ENCODE measurements at regions not wholly inside any gene's neighbourhood (a gene's known extent, or its start where the extent isn't known, plus 50 kb on each side); places are given as distances from the start of the nearest gene placed in this dataset.

GRCh38 chr11:70783356-70783755 lies 385.0 kb downstream of the CTTN start:
- Histone ChIP-seq H3K23me2 (ENCODE audit: insufficient read length, low read depth, low read length, poor library complexity, severe bottlenecking) (no peaks in the 10 kb centered on the region), H3K4ac (ENCODE audit: low read depth, low read length) (no peak overlapping the region), H2BK5ac (ENCODE audit: insufficient read length, low read length) (no peak overlapping the region), H3K23ac (ENCODE audit: insufficient read length, low read depth, low read length) (no peak overlapping the region), H2BK12ac (ENCODE audit: insufficient read length, low read depth, low read length) (no peak overlapping the region), H2BK20ac (ENCODE audit: low read depth, low read length, poor library complexity, severe bottlenecking) (no peak overlapping the region), H3K18ac (ENCODE audit: insufficient read length, low read depth, low read length) (no peak overlapping the region), H3T11ph (ENCODE audit: low read length) (no peak overlapping the region), H3K14ac (ENCODE audit: insufficient read depth, low read length) (no peak overlapping the region), H3K4me1 (ENCODE audit: insufficient read depth, low read length) (no peaks in the 10 kb centered on the region), H4K91ac (ENCODE audit: insufficient read length, low read depth, low read length) (no peak overlapping the region), H3K79me2 (ENCODE audit: insufficient read depth, low read length) (no peaks in the 10 kb centered on the region; the same call in 1 of the 2 replicates), H4K20me1 (ENCODE audit: control insufficient read depth, insufficient read depth, insufficient read length) (peaks cover 3% of the 10 kb centered on the region), H4K8ac (replicated peaks; ENCODE audit: insufficient read length, low read depth, low read length) (no peak overlapping the region), H2AFZ (ENCODE audit: low read length) (no peak overlapping the region), H3K4me2 (ENCODE audit: insufficient read depth, insufficient read length, low read length) (no peak overlapping the region), H2AK5ac (ENCODE audit: insufficient read length, low read length) (no peak overlapping the region), H3K79me1 (ENCODE audit: insufficient read depth, low read depth, low read length, poor library complexity, severe bottlenecking) (no peaks in the 10 kb centered on the region), H2BK15ac (ENCODE audit: low read depth, low read length) (no peak overlapping the region), H3K56ac (ENCODE audit: insufficient read length, low read depth, low read length) (no peak overlapping the region), H4K5ac (ENCODE audit: insufficient read length, low read depth, low read length) (no peak overlapping the region), H3K9ac (ENCODE audit: extremely low read depth, insufficient read length, low read length) (no peak overlapping the region), H3K27me3 (ENCODE audit: insufficient read depth, low read length) (no peaks in the 10 kb centered on the region), H3K9me3 (ENCODE audit: control insufficient read depth, low read depth, low read length) (no peaks in the 10 kb centered on the region), H2BK120ac (ENCODE audit: low read depth, low read length, poor library complexity, severe bottlenecking) (no peak overlapping the region), H3K27ac (ENCODE audit: insufficient read length, low read depth, low read length) (no peak overlapping the region)
- peaks cover under 1% of the 10 kb centered on the region; the same call in 1 of the 2 replicates for H3K27me3 Mint-ChIP-seq (ENCODE audit: low read depth)
- no peaks in the 10 kb centered on the region for H3K4me1 Mint-ChIP-seq
- no peak for TF ChIP-seq CTCF (conservative IDR thresholded peaks at IDR 0.05)
- H3K4me3 Mint-ChIP-seq, result no peak overlapping the region
- H3K9me3 Mint-ChIP-seq, result no peaks in the 10 kb centered on the region; a peak in 1 of 5 replicates
- H3K27ac Mint-ChIP-seq, result peak overlapping the region in 2 of 3 experiments; percentile 43 to 77; a peak in 2 of 7 replicates
- DNase-seq, result no peak
- WGBS (ENCODE audit: extremely low coverage, insufficient read length, low lambda C conversion rate), result no CpG with 5 or more reads among the region's 11 CpGs
- peaks cover 0 to 2% (median 0%) of the 10 kb centered on the region in 3 experiments; a peak in 4 of 7 replicates for H3K36me3 Mint-ChIP-seq (ENCODE audit: insufficient read depth in 1 of 3, low read depth in 3 of 3)
